ENCODE measurements at regions not wholly inside any gene's neighbourhood (a gene's known extent, or its start where the extent isn't known, plus 50 kb on each side); places are given as distances from the start of the nearest gene placed in this dataset.

- no peak for DNase-seq (ENCODE audit: low spot score)
Measured at GRCh38 chr18:45527891-45528290, 87.4 kb upstream of the SLC14A2 start.

- no peak for DNase-seq (ENCODE audit: low spot score)
Measured at GRCh38 chr18:45528712-45529336, 86.5 kb upstream of the SLC14A2 start.

GRCh38 chr18:45538444-45538843 is 76.8 kb upstream of the SLC14A2 start:
- no peak for DNase-seq (ENCODE audit: low spot score)

- DNase-seq (ENCODE audit: low spot score) = no peak
Measured at GRCh38 chr18:45539491-45539891, 75.8 kb upstream of the SLC14A2 start.

- DNase-seq (ENCODE audit: low spot score) = no peak
Measured at GRCh38 chr18:45540125-45540524, 75.2 kb upstream of the SLC14A2 start.

GRCh38 chr18:45541421-45541820 is 73.9 kb upstream of the SLC14A2 start:
- no peak for DNase-seq (ENCODE audit: low spot score)

GRCh38 chr18:45542043-45542442 is 73.2 kb upstream of the SLC14A2 start:
- no peak for DNase-seq (ENCODE audit: low spot score)

- DNase-seq (ENCODE audit: low spot score) = no peak
Measured at GRCh38 chr18:45547910-45548309, 67.4 kb upstream of the SLC14A2 start.

GRCh38 chr18:45548614-45549013 is 66.7 kb upstream of the SLC14A2 start:
- no peak for DNase-seq (ENCODE audit: low spot score)

GRCh38 chr18:45549290-45549689 is 66.0 kb upstream of the SLC14A2 start:
- no peak for DNase-seq (ENCODE audit: low spot score)

GRCh38 chr18:45551142-45551815 is 64.0 kb upstream of the SLC14A2 start:
- DNase-seq (ENCODE audit: low spot score) = no peak

- DNase-seq (ENCODE audit: low spot score) = no peak
Measured at GRCh38 chr18:45553723-45554388, 61.4 kb upstream of the SLC14A2 start.

- DNase-seq (ENCODE audit: low spot score) = no peak
Measured at GRCh38 chr18:45554389-45554737, 60.9 kb upstream of the SLC14A2 start.

- no peak for DNase-seq (ENCODE audit: low spot score)
Measured at GRCh38 chr18:45556222-45556621, 59.1 kb upstream of the SLC14A2 start.

GRCh38 chr18:45557287-45557686 is 58.0 kb upstream of the SLC14A2 start:
- no peak for DNase-seq (ENCODE audit: low spot score)

GRCh38 chr18:45557779-45558178 is 57.5 kb upstream of the SLC14A2 start:
- DNase-seq (ENCODE audit: low spot score) = no peak

GRCh38 chr18:45559258-45559657 is 56.0 kb upstream of the SLC14A2 start:
- DNase-seq (ENCODE audit: low spot score) = no peak

GRCh38 chr18:45560870-45561269 is 54.4 kb upstream of the SLC14A2 start:
- DNase-seq (ENCODE audit: low spot score) = no peak

GRCh38 chr18:45562567-45563479 is 52.5 kb upstream of the SLC14A2 start:
- DNase-seq (ENCODE audit: low spot score) = no peak

- DNase-seq (ENCODE audit: low spot score) = no peak
Measured at GRCh38 chr18:45565280-45565970, 49.9 kb upstream of the SLC14A2 start.
